ENCODE measurements at regions not wholly inside any gene's neighbourhood (a gene's known extent, or its start where the extent isn't known, plus 50 kb on each side); places are given as distances from the start of the nearest gene placed in this dataset.

- Histone ChIP-seq H3K4me3 (ENCODE audit: low read length, poor library complexity, severe bottlenecking) (no peak overlapping the region), H2AFZ (ENCODE audit: low read length) (no peak overlapping the region), H3F3A (ENCODE audit: low read depth) (no peaks in the 10 kb centered on the region), H3K4me2 (ENCODE audit: low read depth, low read length, poor library complexity, severe bottlenecking) (no peak overlapping the region), H3K79me2 (ENCODE audit: insufficient read depth, low read length) (no peaks in the 10 kb centered on the region), H3K27me3 (ENCODE audit: insufficient read depth, low read length, poor library complexity, severe bottlenecking) (no peaks in the 10 kb centered on the region), H3K9me2 (replicated peaks; ENCODE audit: low read depth, low read length) (no peaks in the 10 kb centered on the region), H3K9ac (ENCODE audit: low read depth, low read length, poor library complexity, severe bottlenecking) (no peak overlapping the region), H3K4me1 (ENCODE audit: insufficient read depth, low read length, poor library complexity, severe bottlenecking) (no peaks in the 10 kb centered on the region), H3K36me3 (ENCODE audit: insufficient read depth, low read length) (no peaks in the 10 kb centered on the region), H4K20me1 (ENCODE audit: insufficient read depth, low read length, poor library complexity, severe bottlenecking) (no peaks in the 10 kb centered on the region), H3K9me3 (ENCODE audit: insufficient read depth, low read depth, low read length) (peaks cover 11% of the 10 kb centered on the region)
- TF ChIP-seq CTCF (conservative IDR thresholded peaks at IDR 0.05; ENCODE audit: low read length) (no peak), EZH2phosphoT487 (IDR thresholded peaks at IDR 0.05; ENCODE audit: borderline replicate concordance) (no peak)
These were observed 86.1 kb upstream of the EZR start for GRCh38 chr6:158905277-158905676.

GRCh38 chr6:158903801-158904200 lies 84.6 kb upstream of the EZR start:
- Histone ChIP-seq H3K9ac (ENCODE audit: low read depth, low read length, poor library complexity, severe bottlenecking) (no peak overlapping the region), H3K27me3 (ENCODE audit: insufficient read depth, low read length, poor library complexity, severe bottlenecking) (no peaks in the 10 kb centered on the region), H3K79me2 (ENCODE audit: insufficient read depth, low read length) (no peaks in the 10 kb centered on the region), H3K9me2 (replicated peaks; ENCODE audit: low read depth, low read length) (no peaks in the 10 kb centered on the region), H3K9me3 (ENCODE audit: insufficient read depth, low read depth, low read length) (peaks cover 11% of the 10 kb centered on the region), H3F3A (ENCODE audit: low read depth) (no peaks in the 10 kb centered on the region), H2AFZ (ENCODE audit: low read length) (no peak overlapping the region), H3K4me3 (ENCODE audit: low read length, poor library complexity, severe bottlenecking) (no peak overlapping the region), H3K36me3 (ENCODE audit: insufficient read depth, low read length) (no peaks in the 10 kb centered on the region), H3K4me1 (ENCODE audit: insufficient read depth, low read length, poor library complexity, severe bottlenecking) (no peaks in the 10 kb centered on the region), H4K20me1 (ENCODE audit: insufficient read depth, low read length, poor library complexity, severe bottlenecking) (no peaks in the 10 kb centered on the region), H3K4me2 (ENCODE audit: low read depth, low read length, poor library complexity, severe bottlenecking) (no peak overlapping the region)
- no peak for TF ChIP-seq EZH2phosphoT487 (IDR thresholded peaks at IDR 0.05; ENCODE audit: borderline replicate concordance)
- no peak for TF ChIP-seq CTCF (conservative IDR thresholded peaks at IDR 0.05; ENCODE audit: low read length)

GRCh38 chr6:158900663-158901312 lies 81.6 kb upstream of the EZR start:
- Histone ChIP-seq H3K9ac (ENCODE audit: low read depth, low read length, poor library complexity, severe bottlenecking) (no peak overlapping the region), H3K4me1 (ENCODE audit: insufficient read depth, low read length, poor library complexity, severe bottlenecking) (no peaks in the 10 kb centered on the region), H3K4me3 (ENCODE audit: low read length, poor library complexity, severe bottlenecking) (no peak overlapping the region), H4K20me1 (ENCODE audit: insufficient read depth, low read length, poor library complexity, severe bottlenecking) (no peaks in the 10 kb centered on the region), H3K79me2 (ENCODE audit: insufficient read depth, low read length) (no peaks in the 10 kb centered on the region), H2AFZ (ENCODE audit: low read length) (no peak overlapping the region), H3K4me2 (ENCODE audit: low read depth, low read length, poor library complexity, severe bottlenecking) (no peak overlapping the region), H3F3A (ENCODE audit: low read depth) (no peaks in the 10 kb centered on the region), H3K9me2 (replicated peaks; ENCODE audit: low read depth, low read length) (no peaks in the 10 kb centered on the region), H3K27me3 (ENCODE audit: insufficient read depth, low read length, poor library complexity, severe bottlenecking) (no peaks in the 10 kb centered on the region), H3K36me3 (ENCODE audit: insufficient read depth, low read length) (no peaks in the 10 kb centered on the region), H3K9me3 (ENCODE audit: insufficient read depth, low read depth, low read length) (peaks cover 6% of the 10 kb centered on the region)
- no peak for TF ChIP-seq CTCF (conservative IDR thresholded peaks at IDR 0.05; ENCODE audit: low read length)
- no peak for TF ChIP-seq EZH2phosphoT487 (IDR thresholded peaks at IDR 0.05; ENCODE audit: borderline replicate concordance)
